WTC11 (cell line): ENCODE measurements at regions not wholly inside any gene's neighbourhood (a gene's known extent, or its start where the extent isn't known, plus 50 kb on each side); places are given as distances from the start of the nearest gene placed in this dataset.

Experiments used
- ATAC-seq: fragments of 200-7000 bp; cut with Tn5 transposase; 2 replicates; pipeline ENCODE4 v1.10.0; 2021; ENCODE audit warnings: mild to moderate bottlenecking, moderate library complexity
- CTCF ChIA-PET: fragments of 300-600 bp; sonication (Branson Sonifier 250); formaldehyde crosslinking; loops from one replicate; lab custom pipeline; 2021; ENCODE audit warnings: antibody characterized with exemption; lab: Charles Lee
- POLR2A ChIA-PET: fragments of 350-600 bp; sonication (Branson Sonifier 250); formaldehyde crosslinking; loops from one replicate; lab custom pipeline; 2021; ENCODE audit warnings: antibody characterized with exemption; lab: Charles Lee
- DNase-seq: peaks from one replicate; pipeline ENCODE4 v3.0.0; 2021; ENCODE audit warnings: low spot score
- H3K27ac Mint-ChIP-seq: 2 replicates; pipeline ENCODE4 v1.8.0; 2021; ENCODE audit warnings: mixed read lengths
- H3K27me3 Mint-ChIP-seq: 2 replicates; pipeline ENCODE4 v1.8.0; 2021; ENCODE audit warnings: low read depth, mild to moderate bottlenecking, moderate library complexity, mixed read lengths
- H3K36me3 Mint-ChIP-seq: 2 replicates; pipeline ENCODE4 v1.8.0; 2021; ENCODE audit warnings: mixed read lengths
- H3K4me1 Mint-ChIP-seq: 2 replicates; pipeline ENCODE4 v1.8.0; 2022; ENCODE audit warnings: mixed read lengths
- H3K4me3 Mint-ChIP-seq: 2 replicates; pipeline ENCODE4 v1.8.0; 2021; ENCODE audit warnings: mild to moderate bottlenecking, moderate library complexity, mixed read lengths
- H3K9me3 Mint-ChIP-seq: 2 replicates; pipeline ENCODE4 v1.8.0; 2021; ENCODE audit warnings: mixed read lengths
- ARID4B ChIP-seq: sonication (generic); formaldehyde crosslinking; IDR thresholded peaks from 2 replicates; pipeline ENCODE4 v1.8.0; 2023; ENCODE audit warnings: missing genetic modification reagents, mild to moderate bottlenecking, borderline replicate concordance
- ATF3 ChIP-seq: sonication (generic); formaldehyde crosslinking; conservative IDR thresholded peaks from 2 replicates; pipeline ENCODE4 v1.8.1; 2022; ENCODE audit warnings: mild to moderate bottlenecking, missing genetic modification reagents
- ATF6 ChIP-seq: sonication (generic); formaldehyde crosslinking; IDR thresholded peaks from 2 replicates; pipeline ENCODE4 v1.8.1; 2023; ENCODE audit warnings: mild to moderate bottlenecking, missing genetic modification reagents
- CREM ChIP-seq: sonication (generic); formaldehyde crosslinking; IDR thresholded peaks from 2 replicates; pipeline ENCODE4 v1.8.1; 2022; ENCODE audit warnings: mild to moderate bottlenecking, missing genetic modification reagents, moderate library complexity
- ELF4 ChIP-seq: sonication (generic); formaldehyde crosslinking; IDR thresholded peaks from 2 replicates; pipeline ENCODE4 v1.8.1; 2022; ENCODE audit warnings: low read depth, mild to moderate bottlenecking, moderate library complexity, missing genetic modification reagents
- EMX1 ChIP-seq: fragments of 250-450 bp; sonication (Bioruptor Pico); IDR thresholded peaks from 2 replicates; pipeline ENCODE4 v1.8.0; 2021; ENCODE audit warnings: mild to moderate bottlenecking
- FOXK1 ChIP-seq: sonication (generic); formaldehyde crosslinking; IDR thresholded peaks from 2 replicates; pipeline ENCODE4 v1.8.0; 2022; ENCODE audit warnings: mild to moderate bottlenecking, moderate library complexity, missing genetic modification reagents
- GABPB1 ChIP-seq: sonication (generic); formaldehyde crosslinking; IDR thresholded peaks from 2 replicates; pipeline ENCODE4 v1.8.1; 2023; ENCODE audit warnings: mild to moderate bottlenecking, missing genetic modification reagents
- KAT7 ChIP-seq: sonication (generic); formaldehyde crosslinking; IDR thresholded peaks from 2 replicates; pipeline ENCODE4 v1.8.1; 2023; ENCODE audit warnings: missing genetic modification reagents, mild to moderate bottlenecking, borderline replicate concordance
- MYBL2 ChIP-seq: sonication (generic); formaldehyde crosslinking; IDR thresholded peaks from 2 replicates; pipeline ENCODE4 v1.8.1; 2023; ENCODE audit warnings: mild to moderate bottlenecking, moderate library complexity, missing genetic modification reagents
- NFYB ChIP-seq: sonication (generic); formaldehyde crosslinking; conservative IDR thresholded peaks from 2 replicates; pipeline ENCODE4 v1.8.0; 2022; ENCODE audit warnings: low read depth, missing genetic modification reagents
- NR1H2 ChIP-seq: sonication (generic); formaldehyde crosslinking; IDR thresholded peaks from 2 replicates; pipeline ENCODE4 v1.9.0; 2021; ENCODE audit warnings: mild to moderate bottlenecking, moderate library complexity, missing genetic modification reagents
- NR2C2 ChIP-seq: sonication (generic); formaldehyde crosslinking; IDR thresholded peaks from 2 replicates; pipeline ENCODE4 v1.8.0; 2022; ENCODE audit warnings: mild to moderate bottlenecking, missing genetic modification reagents
- OVOL2 ChIP-seq: fragments of 250-450 bp; sonication (Bioruptor Pico); IDR thresholded peaks from 2 replicates; pipeline ENCODE4 v1.9.0; 2021; ENCODE audit warnings: mild to moderate bottlenecking, borderline replicate concordance
- RELA ChIP-seq: sonication (generic); formaldehyde crosslinking; IDR thresholded peaks from 2 replicates; pipeline ENCODE4 v1.8.1; 2022; ENCODE audit warnings: missing genetic modification reagents, mild to moderate bottlenecking, borderline replicate concordance
- ZMAT4 ChIP-seq: fragments of 250-450 bp; sonication (Bioruptor Pico); IDR thresholded peaks from 2 replicates; pipeline ENCODE4 v1.9.0; 2021; ENCODE audit warnings: mild to moderate bottlenecking
- ZNF138 ChIP-seq: sonication (generic); formaldehyde crosslinking; conservative IDR thresholded peaks from 2 replicates; pipeline ENCODE4 v1.8.1; 2022; ENCODE audit warnings: mild to moderate bottlenecking, moderate library complexity, missing genetic modification reagents
- ZNF232 ChIP-seq: sonication (generic); formaldehyde crosslinking; IDR thresholded peaks from 2 replicates; pipeline ENCODE4 v1.8.0; 2022; ENCODE audit warnings: mild to moderate bottlenecking, missing genetic modification reagents
- ZNF263 ChIP-seq: sonication (generic); formaldehyde crosslinking; IDR thresholded peaks from 2 replicates; pipeline ENCODE4 v1.8.1; 2022; ENCODE audit warnings: low read depth, mild to moderate bottlenecking, moderate library complexity, missing genetic modification reagents
- ZNF281 ChIP-seq: sonication (generic); formaldehyde crosslinking; IDR thresholded peaks from 2 replicates; pipeline ENCODE4 v1.8.0; 2023; ENCODE audit warnings: mild to moderate bottlenecking, missing genetic modification reagents
- ZNF317 ChIP-seq: sonication (generic); formaldehyde crosslinking; IDR thresholded peaks from 2 replicates; pipeline ENCODE4 v1.8.1; 2023; ENCODE audit warnings: low read depth, mild to moderate bottlenecking, moderate library complexity, missing genetic modification reagents, borderline replicate concordance
- ZNF416 ChIP-seq: fragments of 250-450 bp; sonication (Bioruptor Pico); IDR thresholded peaks from 2 replicates; pipeline ENCODE4 v1.9.0; 2021; ENCODE audit warnings: mild to moderate bottlenecking, inconsistent platforms

- TF ChIP-seq FOXK1 = no peak
- no peak for TF ChIP-seq NR1H2 (CRISPR knock-in tag)
- TF ChIP-seq ZNF416 (CRISPR knock-in tag) = no peak
- TF ChIP-seq ZMAT4 (CRISPR knock-in tag) = no peak
- no peak for TF ChIP-seq NR2C2 (CRISPR knock-in tag)
- no peak for TF ChIP-seq OVOL2 (CRISPR knock-in tag)
- TF ChIP-seq NFYB = no peak
Observed at GRCh38 chr2:2836343-2837070, 505.4 kb upstream of the MYT1L start (continued).

- H3K27ac Mint-ChIP-seq = no peak overlapping the region
- no peak overlapping the region for H3K4me3 Mint-ChIP-seq
- H3K4me1 Mint-ChIP-seq = peaks cover 6% of the 10 kb centered on the region
- H3K27me3 Mint-ChIP-seq = no peaks in the 10 kb centered on the region
- no peak for ATAC-seq
- POLR2A ChIA-PET = no interaction called here
- CTCF ChIA-PET = no interaction called here
- no peak for DNase-seq
- H3K36me3 Mint-ChIP-seq = 0 out of 2 replicates have a peak, but pooled peaks cover 3% of the 10 kb centered on the region
- peaks cover 13% of the 10 kb centered on the region for H3K9me3 Mint-ChIP-seq
- TF ChIP-seq KAT7 (no peak), GABPB1 (CRISPR knock-in tag) (no peak), ZNF138 (CRISPR knock-in tag) (no peak), RELA (no peak), ELF4 (CRISPR knock-in tag) (no peak), EMX1 (CRISPR knock-in tag) (no peak), ZNF232 (CRISPR knock-in tag) (no peak), ATF3 (CRISPR knock-in tag) (no peak), MYBL2 (no peak), CREM (CRISPR knock-in tag) (no peak), NFYB (no peak), ARID4B (CRISPR knock-in tag) (no peak), ZNF281 (CRISPR knock-in tag) (no peak), ZNF317 (CRISPR knock-in tag) (no peak), ATF6 (CRISPR knock-in tag) (no peak), ZNF263 (no peak)
Observed at GRCh38 chr2:2834516-2835254, 503.6 kb upstream of the MYT1L start.
